ENCODE measurements at regions not wholly inside any gene's neighbourhood (a gene's known extent, or its start where the extent isn't known, plus 50 kb on each side); places are given as distances from the start of the nearest gene placed in this dataset.

DNA sequence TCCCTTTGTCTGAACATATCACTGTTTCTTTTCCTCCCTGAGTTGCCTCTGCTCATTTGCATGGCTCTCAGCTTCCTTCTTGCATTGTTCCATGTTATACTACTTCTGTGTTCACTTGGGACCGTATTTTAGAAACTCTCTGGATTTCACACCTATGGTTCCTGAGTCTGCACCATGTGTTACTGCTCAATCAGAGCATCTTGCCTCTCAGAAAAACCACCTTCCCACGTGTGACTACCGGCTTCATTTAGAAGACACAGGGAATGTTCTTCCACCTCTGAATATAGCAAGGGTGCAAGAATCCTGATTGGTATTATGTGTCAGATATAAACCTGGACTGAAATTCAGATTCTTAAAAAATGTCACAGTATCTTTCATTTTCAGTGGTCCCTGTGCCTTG, 731.2 kb downstream of the TDRD15 start:
- Histone ChIP-seq H3K9me3 (ENCODE audit: control insufficient read depth, insufficient read depth, low read length) (peaks cover 3% of the 10 kb centered on the region), H3K27ac (ENCODE audit: low read length) (no peak overlapping the region), H3K27me3 (ENCODE audit: control insufficient read depth, insufficient read depth, low read length) (no peaks in the 10 kb centered on the region), H3K4me3 (ENCODE audit: low read length) (no peak overlapping the region), H3K4me1 (ENCODE audit: control insufficient read depth, insufficient read depth, low read length) (no peaks in the 10 kb centered on the region), H3K36me3 (ENCODE audit: control insufficient read depth, insufficient read depth, low read length) (no peaks in the 10 kb centered on the region)
- no peak for ATAC-seq
- no peak for TF ChIP-seq CTCF (IDR thresholded peaks at IDR 0.05)
- peaks cover 19 to 28% of the 10 kb centered on the region in 2 donors for H3K9me3 Mint-ChIP-seq
- DNase-seq = no peak
- intact Hi-C loops (cut with micrococcal nuclease) = no loop called here
- WGBS (ENCODE audit: insufficient coverage) = 86% methylated on average over 3 of the region's 3 CpGs
- no peak overlapping the region for H3K27ac Mint-ChIP-seq
- no peaks in the 10 kb centered on the region for H3K27me3 Mint-ChIP-seq (ENCODE audit: low read depth in 2 of 2)
- no peak overlapping the region for H3K4me3 Mint-ChIP-seq
- H3K4me1 Mint-ChIP-seq = no peaks in the 10 kb centered on the region
- H3K36me3 Mint-ChIP-seq = peaks cover 8% of the 10 kb centered on the region

DNA sequence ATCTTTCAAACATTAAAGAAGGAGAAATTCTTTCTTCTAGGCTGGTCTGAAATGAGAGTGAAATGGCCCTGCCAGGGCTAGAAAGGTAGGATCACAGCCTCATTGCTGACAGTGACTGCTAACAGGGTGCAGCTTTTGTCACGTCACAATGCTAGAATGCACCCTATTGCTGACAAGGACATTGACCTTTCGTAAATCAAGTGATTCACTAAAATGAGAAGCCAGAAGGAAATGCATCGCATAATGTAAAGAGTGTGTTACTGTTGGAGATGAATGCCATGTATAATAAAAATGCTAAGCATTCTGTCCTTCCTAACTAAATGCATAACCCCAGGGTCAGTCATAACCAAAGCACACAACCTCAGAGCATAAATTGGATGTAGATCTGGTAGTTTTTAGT, 732.9 kb downstream of the TDRD15 start:
- no peaks in the 10 kb centered on the region for H3K27me3 ChIP-seq (ENCODE audit: control insufficient read depth, insufficient read depth, low read length)
- H3K9me3 Mint-ChIP-seq = peaks cover 14 to 26% of the 10 kb centered on the region in 2 donors
- no peaks in the 10 kb centered on the region for H3K4me1 Mint-ChIP-seq
- H3K36me3 Mint-ChIP-seq = peaks cover 8% of the 10 kb centered on the region
- no peak overlapping the region for H3K27ac ChIP-seq (ENCODE audit: low read length)
- no peak for DNase-seq
- peaks cover 3% of the 10 kb centered on the region for H3K9me3 ChIP-seq (ENCODE audit: control insufficient read depth, insufficient read depth, low read length)
- no peaks in the 10 kb centered on the region for H3K36me3 ChIP-seq (ENCODE audit: control insufficient read depth, insufficient read depth, low read length)
- ATAC-seq = no peak
- H3K4me3 Mint-ChIP-seq = no peak overlapping the region
- H3K27me3 Mint-ChIP-seq (ENCODE audit: low read depth in 2 of 2) = no peaks in the 10 kb centered on the region
- no peak overlapping the region for H3K4me3 ChIP-seq (ENCODE audit: low read length)
- H3K4me1 ChIP-seq (ENCODE audit: control insufficient read depth, insufficient read depth, low read length) = no peaks in the 10 kb centered on the region
- no peak overlapping the region for H3K27ac Mint-ChIP-seq
- 92% methylated on average over 3 of the region's 3 CpGs for WGBS (ENCODE audit: insufficient coverage)
- intact Hi-C loops (cut with micrococcal nuclease) = no loop called here
- no peak for TF ChIP-seq CTCF (IDR thresholded peaks at IDR 0.05)

- H3K4me3 ChIP-seq (ENCODE audit: low read length) = no peak overlapping the region
- no peak for ATAC-seq
- H3K4me3 Mint-ChIP-seq = no peak overlapping the region
- no peak for TF ChIP-seq CTCF (IDR thresholded peaks at IDR 0.05)
- no peak overlapping the region for H3K27ac Mint-ChIP-seq
- no peak for DNase-seq
- WGBS (ENCODE audit: insufficient coverage) = 43% methylated on average over 1 of the region's 2 CpGs
- peaks cover 3% of the 10 kb centered on the region for H3K9me3 ChIP-seq (ENCODE audit: control insufficient read depth, insufficient read depth, low read length)
- H3K4me1 ChIP-seq (ENCODE audit: control insufficient read depth, insufficient read depth, low read length) = no peaks in the 10 kb centered on the region
- peaks cover 24 to 38% of the 10 kb centered on the region in 2 donors for H3K9me3 Mint-ChIP-seq
- no peaks in the 10 kb centered on the region for H3K36me3 ChIP-seq (ENCODE audit: control insufficient read depth, insufficient read depth, low read length)
- H3K27ac ChIP-seq (ENCODE audit: low read length) = no peak overlapping the region
- no peaks in the 10 kb centered on the region for H3K27me3 Mint-ChIP-seq (ENCODE audit: low read depth in 2 of 2)
- intact Hi-C loops (cut with micrococcal nuclease) = no loop called here
- peaks cover 11% of the 10 kb centered on the region for H3K36me3 Mint-ChIP-seq
- H3K27me3 ChIP-seq (ENCODE audit: control insufficient read depth, insufficient read depth, low read length) = no peaks in the 10 kb centered on the region
- no peaks in the 10 kb centered on the region for H3K4me1 Mint-ChIP-seq
Observed at GRCh38 chr2:21860907-21861306, 737.1 kb downstream of the TDRD15 start.

- Histone ChIP-seq H3K9me3 (ENCODE audit: control insufficient read depth, insufficient read depth, low read length) (peaks cover 10% of the 10 kb centered on the region), H3K36me3 (ENCODE audit: control insufficient read depth, insufficient read depth, low read length) (no peaks in the 10 kb centered on the region), H3K4me1 (ENCODE audit: control insufficient read depth, insufficient read depth, low read length) (no peaks in the 10 kb centered on the region), H3K4me3 (ENCODE audit: low read length) (no peak overlapping the region), H3K27ac (ENCODE audit: low read length) (no peak overlapping the region), H3K27me3 (ENCODE audit: control insufficient read depth, insufficient read depth, low read length) (no peaks in the 10 kb centered on the region)
- Mint-ChIP-seq H3K9me3 (peaks cover 19 to 22% of the 10 kb centered on the region in 2 donors), H3K4me1 (no peaks in the 10 kb centered on the region), H3K4me3 (no peak overlapping the region), H3K27ac (no peak overlapping the region), H3K27me3 (ENCODE audit: low read depth in 2 of 2) (no peaks in the 10 kb centered on the region), H3K36me3 (peaks cover 16% of the 10 kb centered on the region)
- no peak for TF ChIP-seq CTCF (IDR thresholded peaks at IDR 0.05)
- DNase-seq = no peak
- ATAC-seq = no peak
- intact Hi-C loops (cut with micrococcal nuclease) = no loop called here
- 81% methylated on average over 5 of the region's 5 CpGs for WGBS (ENCODE audit: insufficient coverage)
Observed at GRCh38 chr2:21866316-21866715, 742.5 kb downstream of the TDRD15 start.
